Kidney epithelial cell (primary cell): ENCODE measurements at regions not wholly inside any gene's neighbourhood (a gene's known extent, or its start where the extent isn't known, plus 50 kb on each side); places are given as distances from the start of the nearest gene placed in this dataset.
"Not testable (repeated sequence)": the region's sequence is repeated elsewhere in the genome, so short reads cannot be mapped to it uniquely, and the experiment has no call there.

Experiments
- DNase-seq: peaks from one replicate; pipeline ENCODE4 v3.0.0-alpha.2; 2010; ENCODE audit warnings: low read depth
- H3K27me3 ChIP-seq: 2 replicates; pipeline ENCODE4 v1.6.0; 2011; ENCODE audit warnings: low read length; ENCODE audit not compliant: control insufficient read depth, insufficient read depth
- H3K36me3 ChIP-seq: 2 replicates; pipeline ENCODE4 v1.5.1; 2011; ENCODE audit warnings: low read length; ENCODE audit not compliant: control insufficient read depth, insufficient read depth
- H3K4me3 ChIP-seq: 2 replicates; pipeline ENCODE4 v1.5.1; 2011; ENCODE audit warnings: low read depth, mild to moderate bottlenecking, control low read depth, low read length
- CTCF ChIP-seq: IDR thresholded peaks from 2 replicates; pipeline ENCODE4 v1.5.1; 2011; ENCODE audit warnings: mild to moderate bottlenecking, moderate library complexity, low read length, control low read depth, inconsistent platforms; ENCODE audit not compliant: insufficient read depth, poor library complexity, severe bottlenecking

- Histone ChIP-seq H3K4me3 (no peak overlapping the region), H3K36me3 (no peaks in the 10 kb centered on the region), H3K27me3 (no peaks in the 10 kb centered on the region)
- no peak for DNase-seq
- TF ChIP-seq CTCF, result no peak
These were observed 90.6 kb upstream of the ADGRB3 start for GRCh38 chr6:68544450-68544849.

GRCh38 chr6:68533339-68533795 is 101.7 kb upstream of the ADGRB3 start:
- Histone ChIP-seq H3K36me3 (no peaks in the 10 kb centered on the region), H3K4me3 (no peak overlapping the region), H3K27me3 (no peaks in the 10 kb centered on the region)
- TF ChIP-seq CTCF, result no peak
- no peak for DNase-seq

GRCh38 chr6:68527691-68528090 is 107.4 kb upstream of the ADGRB3 start:
- no peak overlapping the region for H3K4me3 ChIP-seq
- DNase-seq, result no peak
- H3K27me3 ChIP-seq, result no peaks in the 10 kb centered on the region
- H3K36me3 ChIP-seq, result no peaks in the 10 kb centered on the region
- TF ChIP-seq CTCF, result no peak

GRCh38 chr6:68506911-68507310 is 128.2 kb upstream of the ADGRB3 start:
- no peak for TF ChIP-seq CTCF
- Histone ChIP-seq H3K4me3 (no peak overlapping the region), H3K27me3 (no peaks in the 10 kb centered on the region), H3K36me3 (no peaks in the 10 kb centered on the region)
- no peak for DNase-seq

GRCh38 chr6:68502946-68503345 is 132.1 kb upstream of the ADGRB3 start:
- Histone ChIP-seq H3K27me3 (no peaks in the 10 kb centered on the region), H3K4me3 (no peak overlapping the region), H3K36me3 (no peaks in the 10 kb centered on the region)
- DNase-seq, result no peak
- no peak for TF ChIP-seq CTCF

GRCh38 chr6:68497927-68498326 is 137.2 kb upstream of the ADGRB3 start:
- no peaks in the 10 kb centered on the region for H3K27me3 ChIP-seq
- no peaks in the 10 kb centered on the region for H3K36me3 ChIP-seq
- H3K4me3 ChIP-seq, result no peak overlapping the region
- no peak for DNase-seq
- TF ChIP-seq CTCF, result no peak

- not testable (repeated sequence) for DNase-seq, H3K4me3 ChIP-seq, H3K36me3 ChIP-seq, H3K27me3 ChIP-seq
These were observed 140.2 kb upstream of the ADGRB3 start for GRCh38 chr6:68494880-68495279.
